GM23248 (cell line): ENCODE measurements at regions not wholly inside any gene's neighbourhood (a gene's known extent, or its start where the extent isn't known, plus 50 kb on each side); places are given as distances from the start of the nearest gene placed in this dataset.

Experiments
- DNase-seq: peaks from one replicate; pipeline ENCODE4 v3.0.0-alpha.2; 2015
- H2AFZ ChIP-seq: fragments of 200-600 bp; sonication (generic); 2 replicates; pipeline ENCODE4 v1.6.1; 2016; ENCODE audit warnings: antibody characterized with exemption
- H3F3A ChIP-seq: fragments of 200-600 bp; sonication (generic); 2 replicates; pipeline ENCODE4 v1.6.1; 2016; ENCODE audit warnings: mild to moderate bottlenecking, antibody characterized with exemption, mixed run types; ENCODE audit not compliant: insufficient read depth
- H3K27ac ChIP-seq: fragments of 200-600 bp; sonication (generic); 2 replicates; pipeline ENCODE4 v1.5.1; 2016; ENCODE audit warnings: mild to moderate bottlenecking
- H3K27me3 ChIP-seq: fragments of 200-600 bp; sonication (generic); replicated peaks from 2 replicates; pipeline ENCODE4 v1.6.1; 2016; ENCODE audit warnings: mild to moderate bottlenecking; ENCODE audit not compliant: insufficient read depth
- H3K36me3 ChIP-seq: fragments of 200-600 bp; sonication (generic); 2 replicates; pipeline ENCODE4 v1.6.1; 2016; ENCODE audit warnings: low read depth, mild to moderate bottlenecking
- H3K4me1 ChIP-seq: fragments of 200-600 bp; sonication (generic); 2 replicates; pipeline ENCODE4 v1.6.1; 2016; ENCODE audit warnings: mild to moderate bottlenecking; ENCODE audit not compliant: insufficient read depth
- H3K4me2 ChIP-seq: fragments of 200-600 bp; sonication (generic); one replicate; pipeline ENCODE4 v1.6.1; 2016; ENCODE audit warnings: mild to moderate bottlenecking; ENCODE audit not compliant: unreplicated experiment
- H3K4me3 ChIP-seq: fragments of 200-600 bp; sonication (generic); 2 replicates; pipeline ENCODE4 v1.5.1; 2016; ENCODE audit warnings: mild to moderate bottlenecking
- H3K79me2 ChIP-seq: fragments of 200-600 bp; sonication (generic); 2 replicates; pipeline ENCODE4 v1.6.1; 2016; ENCODE audit warnings: mild to moderate bottlenecking; ENCODE audit not compliant: insufficient read depth
- H3K9ac ChIP-seq: fragments of 200-600 bp; sonication (generic); 2 replicates; pipeline ENCODE4 v1.6.1; 2016; ENCODE audit warnings: mild to moderate bottlenecking
- H3K9me2 ChIP-seq: fragments of 200-600 bp; sonication (generic); 2 replicates; pipeline ENCODE4 v1.6.1; 2016; ENCODE audit warnings: mixed run types, mild to moderate bottlenecking, moderate library complexity; ENCODE audit not compliant: insufficient read depth
- H3K9me3 ChIP-seq: fragments of 200-600 bp; sonication (generic); one replicate; pipeline ENCODE4 v1.6.1; 2017; ENCODE audit warnings: low read depth
- H4K20me1 ChIP-seq: fragments of 200-600 bp; sonication (generic); 2 replicates; pipeline ENCODE4 v1.6.0; 2016; ENCODE audit not compliant: insufficient read depth
- EZH2 ChIP-seq: fragments of 200-600 bp; sonication (generic); IDR thresholded peaks from 2 replicates; pipeline ENCODE4 v1.6.1; 2018; ENCODE audit warnings: antibody characterized with exemption, mild to moderate bottlenecking; ENCODE audit not compliant: insufficient read depth, poor library complexity, severe bottlenecking
- EZH2phosphoT487 ChIP-seq: fragments of 200-600 bp; sonication (generic); IDR thresholded peaks from 2 replicates; pipeline ENCODE4 v1.6.1; 2018; ENCODE audit warnings: antibody characterized with exemption, moderate library complexity, mild to moderate bottlenecking, low read depth; ENCODE audit not compliant: insufficient read depth
- WGBS, 2 experiments: methylation state at CpG; one replicate each; pipeline ENCODE4 v1.1.6; 2015 to 2017; ENCODE audit warnings: low lambda C conversion rate in 2 of 2, low coverage in 1 of 2; ENCODE audit errors: missing lambda C conversion rate in 2 of 2; 5-methylcytosine and 5-hydroxymethylcytosine counted together
- in situ Hi-C: fragments of 300-500 bp; cut with MboI; formaldehyde crosslinking; loops from 2 replicates; pipeline ENCODE4 v1.15.0; 2020

DNA sequence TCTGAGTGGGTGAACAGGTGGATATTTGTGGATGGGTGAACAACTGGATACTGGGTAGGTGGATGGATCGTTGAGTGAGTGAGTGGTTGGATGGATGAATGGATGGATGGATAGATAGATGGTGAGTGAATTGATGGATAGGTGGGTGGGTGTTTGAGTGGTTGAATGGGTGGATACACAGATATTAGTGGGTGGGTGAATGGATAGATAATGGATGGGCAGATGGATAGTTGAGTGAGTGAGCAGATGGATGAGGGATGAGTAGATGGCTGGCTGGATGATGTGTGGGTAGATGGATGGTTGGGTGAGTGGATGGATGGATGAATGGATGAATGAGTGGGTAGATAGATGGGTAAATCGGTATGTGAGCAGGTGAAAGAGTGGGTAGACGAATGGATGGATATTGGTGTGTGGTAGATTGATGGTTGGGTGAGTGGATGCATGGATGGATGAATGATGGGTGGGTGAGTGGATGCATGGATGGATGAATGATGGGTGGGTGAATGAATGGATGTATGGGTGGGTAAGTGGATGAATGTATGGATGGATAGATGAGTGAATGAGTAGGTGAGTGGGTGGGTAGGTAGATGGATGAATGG lies 406.7 kb downstream of the MN1 start:
- Histone ChIP-seq H2AFZ (no peak overlapping the region), H3K9me3 (no peaks in the 10 kb centered on the region), H3K9me2 (no peaks in the 10 kb centered on the region), H3K79me2 (no peaks in the 10 kb centered on the region), H3K9ac (no peak overlapping the region), H3K27ac (no peak overlapping the region), H3K4me1 (peaks cover 10% of the 10 kb centered on the region), H3K4me3 (no peak overlapping the region), H3K27me3 (no peaks in the 10 kb centered on the region), H3K4me2 (no peak overlapping the region), H4K20me1 (no peaks in the 10 kb centered on the region), H3K36me3 (no peaks in the 10 kb centered on the region), H3F3A (peaks cover 4% of the 10 kb centered on the region; the same call in 1 of the 2 replicates)
- no peak for TF ChIP-seq EZH2
- TF ChIP-seq EZH2phosphoT487, result no peak
- in situ Hi-C loops, result no loop called here
- no peak for DNase-seq
- whole genome bisulfite sequencing, 2 experiments, result 62 to 70% methylated on average over 3 of the region's 3 CpGs

DNA sequence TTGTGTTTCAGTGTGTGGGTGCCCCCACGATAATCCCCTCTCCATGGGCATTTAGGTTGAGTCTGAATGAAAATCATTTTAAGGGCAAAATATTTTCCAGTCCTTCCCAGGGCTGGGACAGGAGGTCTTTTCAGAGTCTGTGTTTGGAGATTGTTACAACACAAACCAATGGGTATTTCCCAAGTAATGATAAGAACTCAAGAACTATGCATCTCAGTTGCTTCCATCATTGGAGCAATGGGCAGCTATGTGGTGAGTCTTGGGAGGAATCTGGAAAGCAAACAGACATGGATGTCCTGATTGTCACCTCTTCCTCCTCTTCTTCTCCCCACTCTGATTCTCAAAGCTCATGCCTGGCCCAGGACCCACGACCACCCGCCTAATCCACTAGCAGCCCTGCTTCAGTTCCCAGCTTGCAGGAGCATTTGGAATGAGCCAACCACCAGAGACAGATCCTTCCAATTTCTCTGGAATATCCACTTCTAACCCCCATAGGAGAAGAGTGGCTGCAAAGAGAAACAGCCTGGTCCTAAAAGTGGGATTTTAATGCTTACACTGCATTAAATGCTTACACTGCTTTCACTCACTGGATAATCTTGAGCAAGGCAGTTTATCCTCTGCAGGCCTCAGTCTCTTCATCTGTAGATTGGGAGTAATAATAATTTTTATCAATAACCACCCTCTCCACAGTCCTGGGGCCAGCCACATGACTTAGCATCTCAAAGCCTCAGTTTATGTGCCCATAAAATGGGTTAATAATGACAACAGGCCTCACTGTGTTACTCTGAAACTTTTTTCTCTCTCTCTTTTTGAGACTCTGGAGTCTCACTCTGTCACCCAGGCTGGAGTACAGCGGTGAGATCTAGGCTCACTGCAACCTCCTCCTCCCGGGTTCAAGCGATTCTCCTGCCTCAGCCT lies 404.3 kb downstream of the MN1 start:
- 94 to 95% methylated on average over 6 of the region's 6 CpGs for WGBS, 2 experiments
- Histone ChIP-seq H3K27me3 (no peaks in the 10 kb centered on the region), H3K79me2 (no peaks in the 10 kb centered on the region), H2AFZ (no peak overlapping the region), H3K4me2 (no peak overlapping the region), H3K27ac (no peak overlapping the region), H3K4me3 (no peak overlapping the region), H3F3A (peaks cover 18% of the 10 kb centered on the region), H4K20me1 (no peaks in the 10 kb centered on the region), H3K9me2 (no peaks in the 10 kb centered on the region), H3K9ac (no peak overlapping the region), H3K9me3 (no peaks in the 10 kb centered on the region), H3K4me1 (peaks cover 15% of the 10 kb centered on the region), H3K36me3 (no peaks in the 10 kb centered on the region)
- in situ Hi-C loops, result no loop called here
- no peak for DNase-seq
- no peak for TF ChIP-seq EZH2
- TF ChIP-seq EZH2phosphoT487, result no peak

DNA sequence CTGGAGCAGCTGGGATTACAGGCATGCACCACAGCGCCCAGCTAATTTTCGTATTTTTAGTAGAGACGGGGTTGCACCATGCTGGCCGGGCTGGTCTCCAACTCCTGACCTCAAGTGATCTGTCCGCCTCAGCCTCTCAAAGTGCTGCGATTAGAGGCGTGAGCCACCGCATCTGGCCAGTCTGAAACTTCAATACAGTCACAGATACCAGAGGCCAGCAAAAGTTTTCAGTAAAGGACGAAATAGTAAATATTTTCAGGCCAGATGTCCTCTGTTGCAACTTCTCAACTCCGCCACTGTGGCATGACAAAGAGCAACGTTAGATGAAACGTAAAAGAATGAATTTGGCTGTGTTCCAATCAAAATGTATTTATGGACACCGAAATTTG lies 403.6 kb downstream of the MN1 start:
- Histone ChIP-seq H3K9me2 (no peaks in the 10 kb centered on the region), H4K20me1 (no peaks in the 10 kb centered on the region), H3K4me2 (no peak overlapping the region), H3K36me3 (no peaks in the 10 kb centered on the region), H3K9me3 (no peaks in the 10 kb centered on the region), H2AFZ (no peak overlapping the region), H3K27me3 (no peaks in the 10 kb centered on the region), H3K79me2 (no peaks in the 10 kb centered on the region), H3F3A (peaks cover 18% of the 10 kb centered on the region), H3K4me3 (no peak overlapping the region), H3K4me1 (peaks cover 15% of the 10 kb centered on the region), H3K27ac (no peak overlapping the region), H3K9ac (no peak overlapping the region)
- WGBS, 2 experiments, result 38 to 55% methylated on average over 13 of the region's 13 CpGs
- TF ChIP-seq EZH2phosphoT487 (no peak), EZH2 (no peak)
- DNase-seq, result peak; percentile 64
- in situ Hi-C loops, result no loop called here

DNA sequence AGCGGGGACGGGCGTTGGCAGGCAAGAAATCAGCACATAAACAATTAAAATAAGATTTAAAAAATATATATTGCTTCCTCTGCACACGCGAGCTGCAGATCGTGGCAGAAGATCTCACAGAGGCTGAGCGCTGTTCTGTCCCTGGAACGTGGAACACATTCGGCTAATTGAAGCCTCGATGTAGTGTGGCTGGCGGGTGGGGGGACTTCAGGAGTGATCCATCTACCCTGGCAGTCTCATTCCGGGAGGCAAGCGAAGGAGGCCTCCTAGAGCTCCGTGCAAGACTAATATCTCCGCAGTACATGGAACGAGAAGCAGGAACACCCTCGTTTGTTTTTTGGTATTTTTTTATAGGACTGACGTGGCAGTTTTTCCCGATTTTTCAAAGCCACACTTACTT lies 402.4 kb downstream of the MN1 start:
- Histone ChIP-seq H3K27ac (peak overlapping the region; percentile 50), H3F3A (peaks cover 18% of the 10 kb centered on the region), H3K9me3 (no peaks in the 10 kb centered on the region), H3K9ac (peak overlapping the region; percentile 77), H4K20me1 (no peaks in the 10 kb centered on the region), H3K9me2 (no peaks in the 10 kb centered on the region), H2AFZ (peak overlapping the region; percentile 77), H3K27me3 (no peaks in the 10 kb centered on the region), H3K4me3 (peak overlapping the region; percentile 60), H3K4me2 (peak overlapping the region; percentile 78), H3K36me3 (no peaks in the 10 kb centered on the region), H3K79me2 (no peaks in the 10 kb centered on the region), H3K4me1 (peaks cover 15% of the 10 kb centered on the region)
- in situ Hi-C loops, result no loop called here
- no peak for TF ChIP-seq EZH2phosphoT487
- TF ChIP-seq EZH2, result no peak
- peak; percentile 65 for DNase-seq
- WGBS, 2 experiments, result 5 to 6% methylated on average over 19 of the region's 19 CpGs
